ENCODE measurements at regions not wholly inside any gene's neighbourhood (a gene's known extent, or its start where the extent isn't known, plus 50 kb on each side); places are given as distances from the start of the nearest gene placed in this dataset.

GRCh38 chr10:121415063-121415399 is 183.2 kb downstream of the FGFR2 start:
- no peak for DNase-seq (ENCODE audit: low read depth, low spot score)
- POLR2A ChIA-PET: no interaction called here
- no peaks in the 10 kb centered on the region for H3K27me3 ChIP-seq (ENCODE audit: control insufficient read depth, insufficient read depth, low read length)
- CTCF ChIA-PET: no interaction called here
- H3K9me3 ChIP-seq (ENCODE audit: control insufficient read depth, insufficient read depth, low read length): peaks cover 35% of the 10 kb centered on the region
- TF ChIP-seq, protein P1, sequence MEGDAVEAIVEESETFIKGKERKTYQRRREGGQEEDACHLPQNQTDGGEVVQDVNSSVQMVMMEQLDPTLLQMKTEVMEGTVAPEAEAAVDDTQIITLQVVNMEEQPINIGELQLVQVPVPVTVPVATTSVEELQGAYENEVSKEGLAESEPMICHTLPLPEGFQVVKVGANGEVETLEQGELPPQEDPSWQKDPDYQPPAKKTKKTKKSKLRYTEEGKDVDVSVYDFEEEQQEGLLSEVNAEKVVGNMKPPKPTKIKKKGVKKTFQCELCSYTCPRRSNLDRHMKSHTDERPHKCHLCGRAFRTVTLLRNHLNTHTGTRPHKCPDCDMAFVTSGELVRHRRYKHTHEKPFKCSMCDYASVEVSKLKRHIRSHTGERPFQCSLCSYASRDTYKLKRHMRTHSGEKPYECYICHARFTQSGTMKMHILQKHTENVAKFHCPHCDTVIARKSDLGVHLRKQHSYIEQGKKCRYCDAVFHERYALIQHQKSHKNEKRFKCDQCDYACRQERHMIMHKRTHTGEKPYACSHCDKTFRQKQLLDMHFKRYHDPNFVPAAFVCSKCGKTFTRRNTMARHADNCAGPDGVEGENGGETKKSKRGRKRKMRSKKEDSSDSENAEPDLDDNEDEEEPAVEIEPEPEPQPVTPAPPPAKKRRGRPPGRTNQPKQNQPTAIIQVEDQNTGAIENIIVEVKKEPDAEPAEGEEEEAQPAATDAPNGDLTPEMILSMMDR (IDR thresholded peaks at IDR 0.05; ENCODE audit: low read depth, low read length): no peak
- no peak overlapping the region for H3K27ac ChIP-seq (ENCODE audit: low read depth, low read length)
- H3K4me3 ChIP-seq (ENCODE audit: low read depth, low read length): no peak overlapping the region

DNA sequence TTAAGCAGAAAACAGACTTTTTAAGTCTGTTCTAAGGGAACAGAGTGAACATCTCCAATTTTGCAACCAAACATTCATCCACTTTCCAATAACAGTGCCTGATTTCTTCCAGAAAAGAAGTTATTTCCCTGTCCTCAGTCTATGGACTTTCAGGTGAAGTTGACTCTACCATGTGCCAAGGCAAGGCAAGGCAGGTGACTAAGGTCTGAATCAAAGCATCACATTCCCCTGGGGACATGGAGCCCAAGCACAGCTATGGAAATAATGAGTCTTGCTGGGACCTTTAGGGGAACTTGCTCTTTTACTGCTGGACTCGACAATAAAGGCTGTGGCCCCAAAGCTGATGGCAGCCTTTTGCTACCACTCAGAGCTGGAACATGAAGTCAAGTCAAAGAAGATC is 182.2 kb downstream of the FGFR2 start:
- Histone ChIP-seq H3K27ac (ENCODE audit: low read depth, low read length) (no peak overlapping the region), H3K27me3 (ENCODE audit: control insufficient read depth, insufficient read depth, low read length) (no peaks in the 10 kb centered on the region), H3K9me3 (ENCODE audit: control insufficient read depth, insufficient read depth, low read length) (peaks cover 29% of the 10 kb centered on the region), H3K4me3 (ENCODE audit: low read depth, low read length) (no peak overlapping the region)
- no peak for DNase-seq (ENCODE audit: low read depth, low spot score)
- CTCF ChIA-PET: interaction anchor here (0.6 kb wide), 1 partner anchor 11 kb away, joined by 5 read pairs; no protein-coding TSS in a partner anchor
- POLR2A ChIA-PET: no interaction called here
- TF ChIP-seq, protein P1 (IDR thresholded peaks at IDR 0.05; ENCODE audit: low read depth, low read length): no peak

DNA sequence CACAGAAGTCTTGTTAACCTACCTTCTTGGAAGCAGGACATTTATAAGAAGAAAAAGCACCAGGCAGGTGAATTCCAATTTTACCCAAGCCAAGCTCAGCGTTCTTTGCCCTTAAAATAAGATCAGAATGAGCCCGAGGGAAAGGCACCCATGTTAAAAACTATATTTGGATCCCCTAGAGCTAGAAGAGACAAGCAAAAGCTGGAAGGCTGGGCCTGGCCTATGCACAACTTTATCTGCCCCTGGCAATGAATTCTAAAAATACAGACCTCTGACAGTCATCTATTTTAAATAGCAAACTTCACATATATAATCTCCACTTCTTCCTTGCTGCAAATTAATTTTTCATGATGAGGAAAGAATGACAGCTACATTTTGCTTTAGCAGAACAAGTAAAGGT is 180.9 kb downstream of the FGFR2 start:
- ChIA-PET POLR2A (no interaction called here), CTCF (no interaction called here)
- no peak overlapping the region for H3K27ac ChIP-seq (ENCODE audit: low read depth, low read length)

DNA sequence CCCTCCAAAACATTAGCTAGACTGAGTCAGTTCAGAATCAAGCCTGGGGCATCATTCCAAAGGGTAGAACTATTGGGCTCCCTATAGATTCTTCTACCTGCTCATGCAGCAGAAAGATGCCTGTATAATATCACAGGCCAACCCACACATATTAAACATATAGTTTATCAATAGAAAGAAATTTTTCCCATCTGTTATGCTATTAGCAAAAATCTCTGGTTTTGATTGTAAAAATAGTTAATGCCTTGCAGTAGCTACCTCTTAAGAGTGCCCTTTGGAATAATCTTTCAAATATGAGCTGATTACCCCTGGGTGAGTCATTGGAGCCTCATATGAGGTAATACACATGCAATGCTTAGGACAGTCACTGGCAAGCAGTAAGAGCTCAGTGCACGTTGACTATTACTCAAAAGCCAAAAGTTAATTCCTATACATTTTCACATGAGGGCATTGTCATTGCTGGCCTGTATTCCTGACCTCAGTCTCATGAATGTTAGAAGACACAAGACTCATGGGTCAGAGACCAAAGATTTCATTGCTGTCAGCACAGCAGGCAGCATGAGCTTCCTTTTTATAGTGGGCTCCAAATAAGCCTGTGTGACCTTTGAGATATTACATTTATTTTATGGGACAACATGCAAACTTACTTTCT is 180.0 kb downstream of the FGFR2 start:
- Histone ChIP-seq H3K9me3 (ENCODE audit: control insufficient read depth, insufficient read depth, low read length) (peaks cover 26% of the 10 kb centered on the region), H3K27me3 (ENCODE audit: control insufficient read depth, insufficient read depth, low read length) (no peaks in the 10 kb centered on the region), H3K4me3 (ENCODE audit: low read depth, low read length) (no peak overlapping the region), H3K27ac (ENCODE audit: low read depth, low read length) (no peak overlapping the region)
- ChIA-PET CTCF (no interaction called here), POLR2A (no interaction called here)
- DNase-seq (ENCODE audit: low read depth, low spot score): no peak
- TF ChIP-seq, protein P1 (IDR thresholded peaks at IDR 0.05; ENCODE audit: low read depth, low read length): no peak

More for the DNA sequence above, 180.9 kb downstream of the FGFR2 start:
- TF ChIP-seq, protein P1 (IDR thresholded peaks at IDR 0.05; ENCODE audit: low read depth, low read length): no peak
- no peak overlapping the region for H3K4me3 ChIP-seq (ENCODE audit: low read depth, low read length)
- DNase-seq (ENCODE audit: low read depth, low spot score): no peak
- H3K27me3 ChIP-seq (ENCODE audit: control insufficient read depth, insufficient read depth, low read length): no peaks in the 10 kb centered on the region
- H3K9me3 ChIP-seq (ENCODE audit: control insufficient read depth, insufficient read depth, low read length): peaks cover 35% of the 10 kb centered on the region

- Histone ChIP-seq H3K4me3 (ENCODE audit: low read depth, low read length) (no peak overlapping the region), H3K9me3 (ENCODE audit: control insufficient read depth, insufficient read depth, low read length) (peaks cover 27% of the 10 kb centered on the region), H3K27me3 (ENCODE audit: control insufficient read depth, insufficient read depth, low read length) (no peaks in the 10 kb centered on the region), H3K27ac (ENCODE audit: low read depth, low read length) (no peak overlapping the region)
- ChIA-PET POLR2A (no interaction called here), CTCF (no interaction called here)
- TF ChIP-seq, protein P1 (IDR thresholded peaks at IDR 0.05; ENCODE audit: low read depth, low read length): no peak
- no peak for DNase-seq (ENCODE audit: low read depth, low spot score)
Observed at GRCh38 chr10:121420006-121420405, 178.2 kb downstream of the FGFR2 start.
